ENCODE measurements at regions not wholly inside any gene's neighbourhood (a gene's known extent, or its start where the extent isn't known, plus 50 kb on each side); places are given as distances from the start of the nearest gene placed in this dataset.
"Not testable (repeated sequence)": the region's sequence is repeated elsewhere in the genome, so short reads cannot be mapped to it uniquely, and the experiment has no call there.

GRCh38 chr16:29158031-29158784 lies 173.4 kb downstream of the LAT start:
- not testable (repeated sequence) for TF ChIP-seq POLR2AphosphoS5 (IDR thresholded peaks at IDR 0.05; ENCODE audit: low read depth, low read length); TAF1 (IDR thresholded peaks at IDR 0.05; ENCODE audit: borderline replicate concordance, low read depth, low read length); POLR2A (IDR thresholded peaks at IDR 0.05; ENCODE audit: low read depth, low read length)

All from GM12892 (cell line).